WTC11 (cell line): ENCODE measurements at regions not wholly inside any gene's neighbourhood (a gene's known extent, or its start where the extent isn't known, plus 50 kb on each side); places are given as distances from the start of the nearest gene placed in this dataset.

Source experiments
- ATAC-seq: fragments of 200-7000 bp; cut with Tn5 transposase; 2 replicates; pipeline ENCODE4 v1.10.0; 2021; ENCODE audit warnings: mild to moderate bottlenecking, moderate library complexity
- CTCF ChIA-PET: fragments of 300-600 bp; sonication (Branson Sonifier 250); formaldehyde crosslinking; loops from one replicate; lab custom pipeline; 2021; ENCODE audit warnings: antibody characterized with exemption; lab: Charles Lee
- POLR2A ChIA-PET: fragments of 350-600 bp; sonication (Branson Sonifier 250); formaldehyde crosslinking; loops from one replicate; lab custom pipeline; 2021; ENCODE audit warnings: antibody characterized with exemption; lab: Charles Lee
- DNase-seq: peaks from one replicate; pipeline ENCODE4 v3.0.0; 2021; ENCODE audit warnings: low spot score
- H3K27ac Mint-ChIP-seq: 2 replicates; pipeline ENCODE4 v1.8.0; 2021; ENCODE audit warnings: mixed read lengths
- H3K27me3 Mint-ChIP-seq: 2 replicates; pipeline ENCODE4 v1.8.0; 2021; ENCODE audit warnings: low read depth, mild to moderate bottlenecking, moderate library complexity, mixed read lengths
- H3K36me3 Mint-ChIP-seq: 2 replicates; pipeline ENCODE4 v1.8.0; 2021; ENCODE audit warnings: mixed read lengths
- H3K4me1 Mint-ChIP-seq: 2 replicates; pipeline ENCODE4 v1.8.0; 2022; ENCODE audit warnings: mixed read lengths
- H3K4me3 Mint-ChIP-seq: 2 replicates; pipeline ENCODE4 v1.8.0; 2021; ENCODE audit warnings: mild to moderate bottlenecking, moderate library complexity, mixed read lengths
- H3K9me3 Mint-ChIP-seq: 2 replicates; pipeline ENCODE4 v1.8.0; 2021; ENCODE audit warnings: mixed read lengths
- AFF4 ChIP-seq: sonication (generic); formaldehyde crosslinking; IDR thresholded peaks from 2 replicates; pipeline ENCODE4 v1.8.1; 2023; ENCODE audit warnings: mild to moderate bottlenecking, missing genetic modification reagents, borderline replicate concordance
- ARID4B ChIP-seq: sonication (generic); formaldehyde crosslinking; IDR thresholded peaks from 2 replicates; pipeline ENCODE4 v1.8.0; 2023; ENCODE audit warnings: missing genetic modification reagents, mild to moderate bottlenecking, borderline replicate concordance
- CREM ChIP-seq: sonication (generic); formaldehyde crosslinking; IDR thresholded peaks from 2 replicates; pipeline ENCODE4 v1.8.1; 2022; ENCODE audit warnings: mild to moderate bottlenecking, missing genetic modification reagents, moderate library complexity
- EMX1 ChIP-seq: fragments of 250-450 bp; sonication (Bioruptor Pico); IDR thresholded peaks from 2 replicates; pipeline ENCODE4 v1.8.0; 2021; ENCODE audit warnings: mild to moderate bottlenecking
- HMGA2 ChIP-seq: fragments of 250-450 bp; sonication (Bioruptor Pico); IDR thresholded peaks from 2 replicates; pipeline ENCODE4 v1.4.0; 2021; ENCODE audit warnings: mild to moderate bottlenecking, moderate library complexity
- RORB ChIP-seq: fragments of 250-450 bp; sonication (Bioruptor Pico); IDR thresholded peaks from 2 replicates; pipeline ENCODE4 v1.9.0; 2021; ENCODE audit warnings: mild to moderate bottlenecking
- SMAD3 ChIP-seq: sonication (generic); formaldehyde crosslinking; IDR thresholded peaks from 2 replicates; pipeline ENCODE4 v1.8.0; 2022; ENCODE audit warnings: missing genetic modification reagents, mild to moderate bottlenecking, borderline replicate concordance
- STAT6 ChIP-seq: sonication (generic); formaldehyde crosslinking; conservative IDR thresholded peaks from 2 replicates; pipeline ENCODE4 v1.8.1; 2023; ENCODE audit warnings: mild to moderate bottlenecking, low read depth, missing genetic modification reagents, moderate library complexity
- TP53 ChIP-seq: sonication (generic); formaldehyde crosslinking; IDR thresholded peaks from 2 replicates; pipeline ENCODE4 v1.8.1; 2023; ENCODE audit warnings: mild to moderate bottlenecking, missing genetic modification reagents
- ZMAT4 ChIP-seq: fragments of 250-450 bp; sonication (Bioruptor Pico); IDR thresholded peaks from 2 replicates; pipeline ENCODE4 v1.9.0; 2021; ENCODE audit warnings: mild to moderate bottlenecking
- ZNF263 ChIP-seq: sonication (generic); formaldehyde crosslinking; IDR thresholded peaks from 2 replicates; pipeline ENCODE4 v1.8.1; 2022; ENCODE audit warnings: low read depth, mild to moderate bottlenecking, moderate library complexity, missing genetic modification reagents
- ZNF317 ChIP-seq: sonication (generic); formaldehyde crosslinking; IDR thresholded peaks from 2 replicates; pipeline ENCODE4 v1.8.1; 2023; ENCODE audit warnings: low read depth, mild to moderate bottlenecking, moderate library complexity, missing genetic modification reagents, borderline replicate concordance
- ZNF423 ChIP-seq: fragments of 250-450 bp; sonication (Bioruptor Pico); IDR thresholded peaks from 2 replicates; pipeline ENCODE4 v2.1.2; 2022; ENCODE audit warnings: mild to moderate bottlenecking, moderate library complexity
- TF ChIP-seq, protein P1 (sequence below): sonication (generic); formaldehyde crosslinking; IDR thresholded peaks from 2 replicates; pipeline ENCODE4 v1.8.1; 2023; ENCODE audit warnings: mild to moderate bottlenecking, missing genetic modification reagents, moderate library complexity
- TF ChIP-seq, protein P2 (sequence below): fragments of 250-450 bp; sonication (Bioruptor Pico); IDR thresholded peaks from 2 replicates; pipeline ENCODE4 v1.9.0; 2021; ENCODE audit warnings: mild to moderate bottlenecking, borderline replicate concordance
- TF ChIP-seq, protein P3 (sequence below): sonication (generic); formaldehyde crosslinking; IDR thresholded peaks from 2 replicates; pipeline ENCODE4 v1.8.1; 2022; ENCODE audit warnings: low read depth, mild to moderate bottlenecking, moderate library complexity, missing genetic modification reagents, borderline replicate concordance

GRCh38 chr2:228956701-228957474, 314.2 kb downstream of the PID1 start:
- POLR2A ChIA-PET = no interaction called here
- DNase-seq (no peak), ATAC-seq (no peak)
- CTCF ChIA-PET = interaction anchor here (0.6 kb wide), 1 partner anchor 101 kb away, joined by 3 read pairs; no protein-coding TSS in a partner anchor
- H3K36me3 Mint-ChIP-seq = no peaks in the 10 kb centered on the region
- TF ChIP-seq, protein P1, sequence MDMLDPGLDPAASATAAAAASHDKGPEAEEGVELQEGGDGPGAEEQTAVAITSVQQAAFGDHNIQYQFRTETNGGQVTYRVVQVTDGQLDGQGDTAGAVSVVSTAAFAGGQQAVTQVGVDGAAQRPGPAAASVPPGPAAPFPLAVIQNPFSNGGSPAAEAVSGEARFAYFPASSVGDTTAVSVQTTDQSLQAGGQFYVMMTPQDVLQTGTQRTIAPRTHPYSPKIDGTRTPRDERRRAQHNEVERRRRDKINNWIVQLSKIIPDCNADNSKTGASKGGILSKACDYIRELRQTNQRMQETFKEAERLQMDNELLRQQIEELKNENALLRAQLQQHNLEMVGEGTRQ = no peak
- TF ChIP-seq ZNF263 (no peak), SMAD3 (no peak), AFF4 (no peak), ZNF317 (CRISPR knock-in tag) (no peak), STAT6 (CRISPR knock-in tag) (no peak), HMGA2 (CRISPR knock-in tag) (no peak), RORB (CRISPR knock-in tag) (no peak)
- TF ChIP-seq, protein P2, sequence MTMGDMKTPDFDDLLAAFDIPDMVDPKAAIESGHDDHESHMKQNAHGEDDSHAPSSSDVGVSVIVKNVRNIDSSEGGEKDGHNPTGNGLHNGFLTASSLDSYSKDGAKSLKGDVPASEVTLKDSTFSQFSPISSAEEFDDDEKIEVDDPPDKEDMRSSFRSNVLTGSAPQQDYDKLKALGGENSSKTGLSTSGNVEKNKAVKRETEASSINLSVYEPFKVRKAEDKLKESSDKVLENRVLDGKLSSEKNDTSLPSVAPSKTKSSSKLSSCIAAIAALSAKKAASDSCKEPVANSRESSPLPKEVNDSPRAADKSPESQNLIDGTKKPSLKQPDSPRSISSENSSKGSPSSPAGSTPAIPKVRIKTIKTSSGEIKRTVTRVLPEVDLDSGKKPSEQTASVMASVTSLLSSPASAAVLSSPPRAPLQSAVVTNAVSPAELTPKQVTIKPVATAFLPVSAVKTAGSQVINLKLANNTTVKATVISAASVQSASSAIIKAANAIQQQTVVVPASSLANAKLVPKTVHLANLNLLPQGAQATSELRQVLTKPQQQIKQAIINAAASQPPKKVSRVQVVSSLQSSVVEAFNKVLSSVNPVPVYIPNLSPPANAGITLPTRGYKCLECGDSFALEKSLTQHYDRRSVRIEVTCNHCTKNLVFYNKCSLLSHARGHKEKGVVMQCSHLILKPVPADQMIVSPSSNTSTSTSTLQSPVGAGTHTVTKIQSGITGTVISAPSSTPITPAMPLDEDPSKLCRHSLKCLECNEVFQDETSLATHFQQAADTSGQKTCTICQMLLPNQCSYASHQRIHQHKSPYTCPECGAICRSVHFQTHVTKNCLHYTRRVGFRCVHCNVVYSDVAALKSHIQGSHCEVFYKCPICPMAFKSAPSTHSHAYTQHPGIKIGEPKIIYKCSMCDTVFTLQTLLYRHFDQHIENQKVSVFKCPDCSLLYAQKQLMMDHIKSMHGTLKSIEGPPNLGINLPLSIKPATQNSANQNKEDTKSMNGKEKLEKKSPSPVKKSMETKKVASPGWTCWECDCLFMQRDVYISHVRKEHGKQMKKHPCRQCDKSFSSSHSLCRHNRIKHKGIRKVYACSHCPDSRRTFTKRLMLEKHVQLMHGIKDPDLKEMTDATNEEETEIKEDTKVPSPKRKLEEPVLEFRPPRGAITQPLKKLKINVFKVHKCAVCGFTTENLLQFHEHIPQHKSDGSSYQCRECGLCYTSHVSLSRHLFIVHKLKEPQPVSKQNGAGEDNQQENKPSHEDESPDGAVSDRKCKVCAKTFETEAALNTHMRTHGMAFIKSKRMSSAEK = no peak
- TF ChIP-seq, protein P3, sequence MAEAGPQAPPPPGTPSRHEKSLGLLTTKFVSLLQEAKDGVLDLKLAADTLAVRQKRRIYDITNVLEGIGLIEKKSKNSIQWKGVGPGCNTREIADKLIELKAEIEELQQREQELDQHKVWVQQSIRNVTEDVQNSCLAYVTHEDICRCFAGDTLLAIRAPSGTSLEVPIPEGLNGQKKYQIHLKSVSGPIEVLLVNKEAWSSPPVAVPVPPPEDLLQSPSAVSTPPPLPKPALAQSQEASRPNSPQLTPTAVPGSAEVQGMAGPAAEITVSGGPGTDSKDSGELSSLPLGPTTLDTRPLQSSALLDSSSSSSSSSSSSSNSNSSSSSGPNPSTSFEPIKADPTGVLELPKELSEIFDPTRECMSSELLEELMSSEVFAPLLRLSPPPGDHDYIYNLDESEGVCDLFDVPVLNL (CRISPR knock-in tag) = no peak
- TF ChIP-seq, all 79 proteins: peak for 0
- Mint-ChIP-seq H3K4me3 (no peak overlapping the region), H3K4me1 (peaks cover 2% of the 10 kb centered on the region; the same call in 1 of the 2 replicates), H3K9me3 (no peaks in the 10 kb centered on the region), H3K27me3 (no peaks in the 10 kb centered on the region), H3K27ac (no peak overlapping the region)

DNA sequence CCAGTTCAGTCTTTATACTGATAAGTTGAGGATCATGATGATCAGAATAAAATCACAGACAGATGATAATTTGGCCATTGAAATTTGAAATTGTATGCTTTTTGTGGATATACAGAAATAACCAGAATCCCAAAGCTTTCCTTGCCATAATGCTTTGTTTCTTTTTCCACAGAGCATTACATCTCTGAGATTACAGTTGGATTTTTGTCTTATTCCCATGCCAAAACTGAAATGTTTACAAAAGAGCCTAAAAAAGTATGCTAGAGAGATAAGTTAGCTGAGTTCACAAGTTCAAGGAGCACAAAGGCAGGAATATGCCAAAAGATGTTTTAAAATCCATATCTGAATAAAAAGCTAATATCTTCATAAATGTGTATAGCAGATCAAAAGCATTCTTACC, 321.3 kb downstream of the PID1 start:
- DNase-seq (no peak), ATAC-seq (no peak)
- no peak overlapping the region for H3K4me3 Mint-ChIP-seq
- no peaks in the 10 kb centered on the region for H3K36me3 Mint-ChIP-seq
- POLR2A ChIA-PET = no interaction called here
- CTCF ChIA-PET = no interaction called here
- no peak overlapping the region for H3K27ac Mint-ChIP-seq
- no peaks in the 10 kb centered on the region for H3K27me3 Mint-ChIP-seq
- no peaks in the 10 kb centered on the region for H3K4me1 Mint-ChIP-seq
- H3K9me3 Mint-ChIP-seq = peaks cover 13% of the 10 kb centered on the region; the same call in 1 of the 2 replicates
- TF ChIP-seq EMX1 (CRISPR knock-in tag) = no peak
- no peak for TF ChIP-seq ZMAT4 (CRISPR knock-in tag)
- TF ChIP-seq ZNF423 = no peak
- no peak for TF ChIP-seq ARID4B (CRISPR knock-in tag)
- no peak for TF ChIP-seq TP53 (CRISPR knock-in tag)
- TF ChIP-seq CREM (CRISPR knock-in tag) = no peak
